Esophagus mucosa (tissue), 1 donor: ENCODE measurements at regions not wholly inside any gene's neighbourhood (a gene's known extent, or its start where the extent isn't known, plus 50 kb on each side); places are given as distances from the start of the nearest gene placed in this dataset.
"Not testable (repeated sequence)": the region's sequence is repeated elsewhere in the genome, so short reads cannot be mapped to it uniquely, and the experiment has no call there.

Experiments
- ATAC-seq: fragments of 200-7000 bp; cut with Tn5 transposase; one replicate; pipeline ENCODE4 v1.9.1; 2020
- donor health status: DM: yes; HTN: yes; CAD: no.

- peak; percentile 54 for ATAC-seq
Observed at GRCh38 chr3:28951772-28952556, 328.9 kb upstream of the RBMS3 start.

GRCh38 chr3:28958656-28959055 lies 322.2 kb upstream of the RBMS3 start:
- no peak for ATAC-seq

GRCh38 chr3:28971156-28971555 lies 309.7 kb upstream of the RBMS3 start:
- ATAC-seq, result no peak

GRCh38 chr3:28972921-28973320 lies 307.9 kb upstream of the RBMS3 start:
- ATAC-seq, result no peak

GRCh38 chr3:28973609-28974008 lies 307.3 kb upstream of the RBMS3 start:
- no peak for ATAC-seq

- no peak for ATAC-seq
Observed at GRCh38 chr3:28978092-28978491, 302.8 kb upstream of the RBMS3 start.

- no peak for ATAC-seq
Observed at GRCh38 chr3:28980131-28980530, 300.7 kb upstream of the RBMS3 start.

- no peak for ATAC-seq
Observed at GRCh38 chr3:28980631-28981030, 300.2 kb upstream of the RBMS3 start.

GRCh38 chr3:28982906-28983305 lies 298.0 kb upstream of the RBMS3 start:
- no peak for ATAC-seq

GRCh38 chr3:28986922-28987321 lies 293.9 kb upstream of the RBMS3 start:
- peak; percentile 80 for ATAC-seq

- ATAC-seq, result no peak
Observed at GRCh38 chr3:28989646-28990089, 291.2 kb upstream of the RBMS3 start.

- ATAC-seq, result peak; percentile 31
Observed at GRCh38 chr3:28994161-28994905, 286.5 kb upstream of the RBMS3 start.

GRCh38 chr3:29004885-29005599 lies 275.8 kb upstream of the RBMS3 start:
- ATAC-seq, result no peak

GRCh38 chr3:29005862-29006261 lies 275.0 kb upstream of the RBMS3 start:
- ATAC-seq, result no peak

- no peak for ATAC-seq
Observed at GRCh38 chr3:29011441-29011840, 269.4 kb upstream of the RBMS3 start.

GRCh38 chr3:29011966-29012365 lies 268.9 kb upstream of the RBMS3 start:
- ATAC-seq, result no peak

- ATAC-seq, result no peak
Observed at GRCh38 chr3:29022976-29023375, 257.9 kb upstream of the RBMS3 start.

- ATAC-seq, result no peak
Observed at GRCh38 chr3:29026286-29026685, 254.6 kb upstream of the RBMS3 start.

GRCh38 chr3:29026959-29027358 lies 253.9 kb upstream of the RBMS3 start:
- ATAC-seq, result peak; percentile 86

- ATAC-seq, result not testable (repeated sequence)
Observed at GRCh38 chr3:29031175-29031574, 249.7 kb upstream of the RBMS3 start.

GRCh38 chr3:29033511-29033910 lies 247.4 kb upstream of the RBMS3 start:
- no peak for ATAC-seq

- ATAC-seq, result no peak
Observed at GRCh38 chr3:29050155-29050554, 230.7 kb upstream of the RBMS3 start.

GRCh38 chr3:29057326-29057725 lies 223.5 kb upstream of the RBMS3 start:
- no peak for ATAC-seq
